Colonic mucosa (tissue), 4 donors: ENCODE measurements at regions not wholly inside any gene's neighbourhood (a gene's known extent, or its start where the extent isn't known, plus 50 kb on each side); places are given as distances from the start of the nearest gene placed in this dataset.

Source experiments
- DNase-seq: peaks from one replicate; pipeline ENCODE4 v3.0.0-alpha.2; 2020
- H3K27ac ChIP-seq: fragments of 200-600 bp; one replicate; pipeline ENCODE4 v1.8.0; 2021
- H3K27me3 ChIP-seq: fragments of 200-600 bp; one replicate; pipeline ENCODE4 v1.8.0; 2021
- H3K36me3 ChIP-seq: fragments of 200-600 bp; one replicate; pipeline ENCODE4 v1.8.0; 2021
- H3K4me1 ChIP-seq: fragments of 200-600 bp; one replicate; pipeline ENCODE4 v1.8.0; 2021; ENCODE audit warnings: mild to moderate bottlenecking
- H3K4me3 ChIP-seq: fragments of 200-600 bp; one replicate; pipeline ENCODE4 v1.8.0; 2021
- H3K9ac ChIP-seq, 2 donors: one replicate each; pipeline ENCODE4 v1.7.0; 2013; ENCODE audit warnings: control low read depth in 2 of 2, low read depth in 2 of 2, low read length in 2 of 2
- H3K9me3 ChIP-seq: fragments of 200-600 bp; one replicate; pipeline ENCODE4 v1.8.0; 2021
- intact Hi-C: fragments of 100-400 bp; cut with DNase I; formaldehyde crosslinking; loops from one replicate; pipeline ENCODE4 v1.14.1; 2022
- TF ChIP-seq, protein P1 (sequence below): fragments of 200-600 bp; IDR thresholded peaks from one replicate; pipeline ENCODE4 v1.8.0; 2022; ENCODE audit warnings: antibody characterized with exemption, mild to moderate bottlenecking
- donor health status: healthy.
- donor health status: DM: no; HTN: no; CAD: no.
- donor health status: DM: no; HTN: no; CAD: no.

- no peak overlapping the region for H3K27ac ChIP-seq
- TF ChIP-seq, protein P1, sequence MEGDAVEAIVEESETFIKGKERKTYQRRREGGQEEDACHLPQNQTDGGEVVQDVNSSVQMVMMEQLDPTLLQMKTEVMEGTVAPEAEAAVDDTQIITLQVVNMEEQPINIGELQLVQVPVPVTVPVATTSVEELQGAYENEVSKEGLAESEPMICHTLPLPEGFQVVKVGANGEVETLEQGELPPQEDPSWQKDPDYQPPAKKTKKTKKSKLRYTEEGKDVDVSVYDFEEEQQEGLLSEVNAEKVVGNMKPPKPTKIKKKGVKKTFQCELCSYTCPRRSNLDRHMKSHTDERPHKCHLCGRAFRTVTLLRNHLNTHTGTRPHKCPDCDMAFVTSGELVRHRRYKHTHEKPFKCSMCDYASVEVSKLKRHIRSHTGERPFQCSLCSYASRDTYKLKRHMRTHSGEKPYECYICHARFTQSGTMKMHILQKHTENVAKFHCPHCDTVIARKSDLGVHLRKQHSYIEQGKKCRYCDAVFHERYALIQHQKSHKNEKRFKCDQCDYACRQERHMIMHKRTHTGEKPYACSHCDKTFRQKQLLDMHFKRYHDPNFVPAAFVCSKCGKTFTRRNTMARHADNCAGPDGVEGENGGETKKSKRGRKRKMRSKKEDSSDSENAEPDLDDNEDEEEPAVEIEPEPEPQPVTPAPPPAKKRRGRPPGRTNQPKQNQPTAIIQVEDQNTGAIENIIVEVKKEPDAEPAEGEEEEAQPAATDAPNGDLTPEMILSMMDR = no peak
- no peaks in the 10 kb centered on the region for H3K9me3 ChIP-seq
- H3K4me3 ChIP-seq = no peak overlapping the region
- DNase-seq = no peak
- no peaks in the 10 kb centered on the region for H3K27me3 ChIP-seq
- H3K4me1 ChIP-seq = no peaks in the 10 kb centered on the region
- intact Hi-C loops = no loop called here
- H3K9ac ChIP-seq = no peak overlapping the region
- no peaks in the 10 kb centered on the region for H3K36me3 ChIP-seq
These were observed 634.3 kb downstream of the PTPRU start for GRCh38 chr1:29870621-29871020.

- Histone ChIP-seq H3K9ac (no peak overlapping the region), H3K27ac (no peak overlapping the region), H3K4me3 (no peak overlapping the region), H3K27me3 (no peaks in the 10 kb centered on the region), H3K36me3 (no peaks in the 10 kb centered on the region), H3K9me3 (no peaks in the 10 kb centered on the region), H3K4me1 (no peaks in the 10 kb centered on the region)
- TF ChIP-seq, protein P1 = no peak
- intact Hi-C loops = no loop called here
- no peak for DNase-seq
These were observed 633.5 kb downstream of the PTPRU start for GRCh38 chr1:29869802-29870201.

GRCh38 chr1:29868944-29869343, 632.6 kb downstream of the PTPRU start:
- Histone ChIP-seq H3K4me1 (no peaks in the 10 kb centered on the region), H3K4me3 (no peak overlapping the region), H3K36me3 (no peaks in the 10 kb centered on the region), H3K27ac (no peak overlapping the region), H3K9me3 (no peaks in the 10 kb centered on the region), H3K27me3 (no peaks in the 10 kb centered on the region), H3K9ac (no peak overlapping the region)
- intact Hi-C loops = no loop called here
- TF ChIP-seq, protein P1 = no peak
- DNase-seq = no peak

- Histone ChIP-seq H3K4me3 (no peak overlapping the region), H3K4me1 (no peaks in the 10 kb centered on the region), H3K27ac (no peak overlapping the region), H3K27me3 (no peaks in the 10 kb centered on the region), H3K36me3 (no peaks in the 10 kb centered on the region), H3K9me3 (no peaks in the 10 kb centered on the region), H3K9ac (no peak overlapping the region)
- intact Hi-C loops = no loop called here
- TF ChIP-seq, protein P1 = no peak
- DNase-seq = no peak
These were observed 631.8 kb downstream of the PTPRU start for GRCh38 chr1:29868096-29868495.

GRCh38 chr1:29865051-29865450, 628.7 kb downstream of the PTPRU start:
- Histone ChIP-seq H3K9ac (no peak overlapping the region), H3K27me3 (no peaks in the 10 kb centered on the region), H3K4me1 (no peaks in the 10 kb centered on the region), H3K36me3 (no peaks in the 10 kb centered on the region), H3K4me3 (no peak overlapping the region), H3K9me3 (no peaks in the 10 kb centered on the region), H3K27ac (no peak overlapping the region)
- intact Hi-C loops = no loop called here
- TF ChIP-seq, protein P1 = no peak
- DNase-seq = no peak
